ENCODE measurements at regions not wholly inside any gene's neighbourhood (a gene's known extent, or its start where the extent isn't known, plus 50 kb on each side); places are given as distances from the start of the nearest gene placed in this dataset.

DNA sequence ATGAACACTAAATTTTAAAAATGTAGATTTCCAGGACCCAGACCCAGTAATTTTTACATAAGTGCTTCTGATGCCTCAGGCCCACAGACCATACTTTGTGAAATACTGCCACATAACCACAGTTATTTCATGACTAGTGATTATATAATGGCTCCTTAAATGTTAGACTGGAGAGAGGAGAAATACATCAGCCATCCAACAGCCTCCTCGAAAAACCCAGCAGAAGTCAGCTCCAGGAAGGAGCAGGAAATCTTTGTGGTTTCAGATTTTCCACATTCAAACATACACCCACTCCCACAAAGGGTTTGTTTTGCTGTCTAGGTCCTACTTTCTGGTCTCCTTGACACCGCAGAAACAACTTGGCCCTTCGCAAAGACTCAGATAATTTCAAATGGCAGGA is 455.2 kb downstream of the DTWD2 start:
- H3K27me3 ChIP-seq (ENCODE audit: control insufficient read depth in 2 of 2, insufficient read depth in 1 of 2, low read length in 1 of 2): no peaks in the 10 kb centered on the region
- H3K36me3 ChIP-seq (ENCODE audit: control insufficient read depth in 2 of 2, insufficient read depth in 2 of 2, low read length in 1 of 2): no peaks in the 10 kb centered on the region
- no peak overlapping the region for H3K4me3 ChIP-seq (ENCODE audit: low read length in 2 of 2)
- 14% methylated on average over 3 of the region's 3 CpGs for WGBS
- H3K27ac ChIP-seq (ENCODE audit: low read depth in 1 of 2, low read length in 1 of 2): no peak overlapping the region
- no peak for DNase-seq (ENCODE audit: low read depth in 6 of 9, low spot score in 9 of 9)
- no peaks in the 10 kb centered on the region for H3K4me1 ChIP-seq (ENCODE audit: control insufficient read depth in 2 of 2, insufficient read depth in 2 of 2, low read length in 2 of 2)
- H3K9me3 ChIP-seq (ENCODE audit: control insufficient read depth in 2 of 2, insufficient read depth in 1 of 2, low read length in 1 of 2): no peaks in the 10 kb centered on the region

DNA sequence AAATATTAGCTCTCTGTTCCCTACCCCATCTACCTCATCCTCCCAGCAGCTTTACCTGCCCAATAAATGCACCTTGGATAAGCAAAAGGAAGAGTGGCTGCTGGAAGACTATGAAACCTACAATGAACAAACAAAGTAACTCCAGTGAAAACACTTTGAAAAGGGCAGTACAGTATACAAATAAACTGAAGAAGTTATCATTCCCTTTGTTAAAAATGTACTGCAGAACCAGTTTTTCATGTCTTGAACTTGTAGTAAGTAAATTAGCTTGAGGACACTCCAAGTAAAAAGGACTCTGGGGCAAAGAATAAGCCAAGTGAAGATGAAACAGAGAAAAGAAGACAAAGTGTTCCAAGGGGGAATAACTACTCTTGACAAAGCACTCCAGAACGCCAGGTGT is 457.1 kb downstream of the DTWD2 start:
- Histone ChIP-seq H3K4me1 (ENCODE audit: control insufficient read depth in 2 of 2, insufficient read depth in 2 of 2, low read length in 2 of 2) (no peaks in the 10 kb centered on the region), H3K4me3 (ENCODE audit: low read length in 2 of 2) (no peak overlapping the region)
- 87% methylated on average over 1 of the region's 1 CpG for WGBS

GRCh38 chr5:118529361-118530144 is 458.8 kb downstream of the DTWD2 start:
- Histone ChIP-seq H3K36me3 (ENCODE audit: control insufficient read depth in 2 of 2, insufficient read depth in 2 of 2, low read length in 1 of 2) (no peaks in the 10 kb centered on the region), H3K4me1 (ENCODE audit: control insufficient read depth in 2 of 2, insufficient read depth in 2 of 2, low read length in 2 of 2) (no peaks in the 10 kb centered on the region), H3K4me3 (ENCODE audit: low read length in 2 of 2) (no peak overlapping the region), H3K27me3 (ENCODE audit: control insufficient read depth in 2 of 2, insufficient read depth in 1 of 2, low read length in 1 of 2) (no peaks in the 10 kb centered on the region), H3K9me3 (ENCODE audit: control insufficient read depth in 2 of 2, insufficient read depth in 1 of 2, low read length in 1 of 2) (no peaks in the 10 kb centered on the region), H3K27ac (ENCODE audit: low read depth in 1 of 2, low read length in 1 of 2) (no peak overlapping the region)
- WGBS: 94% methylated on average over 7 of the region's 7 CpGs
- DNase-seq (ENCODE audit: low read depth in 6 of 9, low spot score in 9 of 9): no peak

More for the DNA sequence above, 457.1 kb downstream of the DTWD2 start:
- no peaks in the 10 kb centered on the region for H3K36me3 ChIP-seq (ENCODE audit: control insufficient read depth in 2 of 2, insufficient read depth in 2 of 2, low read length in 1 of 2)
- H3K9me3 ChIP-seq (ENCODE audit: control insufficient read depth in 2 of 2, insufficient read depth in 1 of 2, low read length in 1 of 2): no peaks in the 10 kb centered on the region
- H3K27me3 ChIP-seq (ENCODE audit: control insufficient read depth in 2 of 2, insufficient read depth in 1 of 2, low read length in 1 of 2): no peaks in the 10 kb centered on the region
- no peak overlapping the region for H3K27ac ChIP-seq (ENCODE audit: low read depth in 1 of 2, low read length in 1 of 2)
- no peak for DNase-seq (ENCODE audit: low read depth in 6 of 9, low spot score in 9 of 9)

- Histone ChIP-seq H3K27me3 (ENCODE audit: control insufficient read depth in 2 of 2, insufficient read depth in 1 of 2, low read length in 1 of 2) (no peaks in the 10 kb centered on the region), H3K27ac (ENCODE audit: low read depth in 1 of 2, low read length in 1 of 2) (no peak overlapping the region), H3K4me1 (ENCODE audit: control insufficient read depth in 2 of 2, insufficient read depth in 2 of 2, low read length in 2 of 2) (no peaks in the 10 kb centered on the region), H3K4me3 (ENCODE audit: low read length in 2 of 2) (no peak overlapping the region), H3K9me3 (ENCODE audit: control insufficient read depth in 2 of 2, insufficient read depth in 1 of 2, low read length in 1 of 2) (no peaks in the 10 kb centered on the region), H3K36me3 (ENCODE audit: control insufficient read depth in 2 of 2, insufficient read depth in 2 of 2, low read length in 1 of 2) (no peaks in the 10 kb centered on the region)
- DNase-seq (ENCODE audit: low read depth in 6 of 9, low spot score in 9 of 9): no peak
These were observed 465.7 kb downstream of the DTWD2 start for GRCh38 chr5:118522626-118523025.

- no peak overlapping the region for H3K27ac ChIP-seq (ENCODE audit: low read depth in 1 of 2, low read length in 1 of 2)
These were observed 467.5 kb downstream of the DTWD2 start for GRCh38 chr5:118520771-118521415.

GRCh38 chr5:118519466-118519865 is 468.9 kb downstream of the DTWD2 start:
- WGBS: 87% methylated on average over 1 of the region's 1 CpG
- Histone ChIP-seq H3K4me1 (ENCODE audit: control insufficient read depth in 2 of 2, insufficient read depth in 2 of 2, low read length in 2 of 2) (no peaks in the 10 kb centered on the region), H3K9me3 (ENCODE audit: control insufficient read depth in 2 of 2, insufficient read depth in 1 of 2, low read length in 1 of 2) (no peaks in the 10 kb centered on the region), H3K27me3 (ENCODE audit: control insufficient read depth in 2 of 2, insufficient read depth in 1 of 2, low read length in 1 of 2) (no peaks in the 10 kb centered on the region), H3K4me3 (ENCODE audit: low read length in 2 of 2) (no peak overlapping the region), H3K36me3 (ENCODE audit: control insufficient read depth in 2 of 2, insufficient read depth in 2 of 2, low read length in 1 of 2) (no peaks in the 10 kb centered on the region), H3K27ac (ENCODE audit: low read depth in 1 of 2, low read length in 1 of 2) (no peak overlapping the region)
- DNase-seq (ENCODE audit: low read depth in 6 of 9, low spot score in 9 of 9): no peak

More at GRCh38 chr5:118520771-118521415, 467.5 kb downstream of the DTWD2 start:
- Histone ChIP-seq H3K4me3 (ENCODE audit: low read length in 2 of 2) (no peak overlapping the region), H3K9me3 (ENCODE audit: control insufficient read depth in 2 of 2, insufficient read depth in 1 of 2, low read length in 1 of 2) (no peaks in the 10 kb centered on the region), H3K4me1 (ENCODE audit: control insufficient read depth in 2 of 2, insufficient read depth in 2 of 2, low read length in 2 of 2) (no peaks in the 10 kb centered on the region), H3K36me3 (ENCODE audit: control insufficient read depth in 2 of 2, insufficient read depth in 2 of 2, low read length in 1 of 2) (no peaks in the 10 kb centered on the region), H3K27me3 (ENCODE audit: control insufficient read depth in 2 of 2, insufficient read depth in 1 of 2, low read length in 1 of 2) (no peaks in the 10 kb centered on the region)
- 91% methylated on average over 3 of the region's 3 CpGs for WGBS
- no peak for DNase-seq (ENCODE audit: low read depth in 6 of 9, low spot score in 9 of 9)

DNA sequence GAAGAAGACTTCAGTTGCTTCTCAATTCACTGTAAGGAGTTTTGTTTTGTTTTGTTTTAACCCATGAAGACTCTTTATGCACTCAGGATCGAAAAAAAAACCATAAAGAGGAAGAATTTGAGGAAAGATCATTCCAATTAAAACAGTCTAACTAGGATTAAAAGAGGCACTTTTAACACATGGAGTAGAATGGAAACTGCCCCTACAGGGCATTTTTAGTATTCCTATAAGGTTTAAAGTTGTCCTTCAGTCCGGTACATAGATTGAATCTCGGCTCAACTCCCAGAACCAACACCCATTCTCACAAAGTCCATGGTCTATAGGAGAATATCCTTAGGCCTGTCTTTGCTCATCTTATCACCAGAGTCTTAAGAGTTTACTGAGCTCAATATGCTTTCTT is 469.6 kb downstream of the DTWD2 start:
- no peak overlapping the region for H3K27ac ChIP-seq (ENCODE audit: low read depth in 1 of 2, low read length in 1 of 2)
- H3K36me3 ChIP-seq (ENCODE audit: control insufficient read depth in 2 of 2, insufficient read depth in 2 of 2, low read length in 1 of 2): no peaks in the 10 kb centered on the region
- DNase-seq (ENCODE audit: low read depth in 6 of 9, low spot score in 9 of 9): no peak
- H3K4me1 ChIP-seq (ENCODE audit: control insufficient read depth in 2 of 2, insufficient read depth in 2 of 2, low read length in 2 of 2): no peaks in the 10 kb centered on the region
- H3K9me3 ChIP-seq (ENCODE audit: control insufficient read depth in 2 of 2, insufficient read depth in 1 of 2, low read length in 1 of 2): no peaks in the 10 kb centered on the region
- 93% methylated on average over 3 of the region's 3 CpGs for WGBS
- no peaks in the 10 kb centered on the region for H3K27me3 ChIP-seq (ENCODE audit: control insufficient read depth in 2 of 2, insufficient read depth in 1 of 2, low read length in 1 of 2)
- no peak overlapping the region for H3K4me3 ChIP-seq (ENCODE audit: low read length in 2 of 2)

DNA sequence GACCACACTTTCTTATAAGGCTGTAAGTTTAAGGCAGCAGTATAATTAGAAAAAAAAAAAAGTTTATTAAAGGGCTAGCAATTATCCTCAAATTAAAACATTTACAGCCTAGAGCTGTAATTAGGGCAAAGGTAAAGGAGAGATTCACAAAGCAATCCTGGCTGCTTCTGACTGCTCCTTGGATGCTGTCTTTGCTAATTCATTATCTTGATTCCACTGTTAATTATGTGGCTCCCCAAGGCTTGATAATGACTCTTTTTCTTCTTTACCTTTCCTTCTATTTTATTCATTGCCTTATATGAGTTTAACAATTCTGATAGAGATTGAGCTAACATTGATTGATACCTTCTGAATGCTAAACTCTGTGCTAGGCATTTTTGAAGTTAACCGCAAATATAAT is 476.5 kb downstream of the DTWD2 start:
- 100% methylated on average over 1 of the region's 1 CpG for WGBS
- Histone ChIP-seq H3K9me3 (ENCODE audit: control insufficient read depth in 2 of 2, insufficient read depth in 1 of 2, low read length in 1 of 2) (no peaks in the 10 kb centered on the region), H3K27ac (ENCODE audit: low read depth in 1 of 2, low read length in 1 of 2) (no peak overlapping the region), H3K36me3 (ENCODE audit: control insufficient read depth in 2 of 2, insufficient read depth in 2 of 2, low read length in 1 of 2) (no peaks in the 10 kb centered on the region), H3K4me3 (ENCODE audit: low read length in 2 of 2) (no peak overlapping the region), H3K27me3 (ENCODE audit: control insufficient read depth in 2 of 2, insufficient read depth in 1 of 2, low read length in 1 of 2) (no peaks in the 10 kb centered on the region), H3K4me1 (ENCODE audit: control insufficient read depth in 2 of 2, insufficient read depth in 2 of 2, low read length in 2 of 2) (no peaks in the 10 kb centered on the region)
- no peak for DNase-seq (ENCODE audit: low read depth in 6 of 9, low spot score in 9 of 9)

DNA sequence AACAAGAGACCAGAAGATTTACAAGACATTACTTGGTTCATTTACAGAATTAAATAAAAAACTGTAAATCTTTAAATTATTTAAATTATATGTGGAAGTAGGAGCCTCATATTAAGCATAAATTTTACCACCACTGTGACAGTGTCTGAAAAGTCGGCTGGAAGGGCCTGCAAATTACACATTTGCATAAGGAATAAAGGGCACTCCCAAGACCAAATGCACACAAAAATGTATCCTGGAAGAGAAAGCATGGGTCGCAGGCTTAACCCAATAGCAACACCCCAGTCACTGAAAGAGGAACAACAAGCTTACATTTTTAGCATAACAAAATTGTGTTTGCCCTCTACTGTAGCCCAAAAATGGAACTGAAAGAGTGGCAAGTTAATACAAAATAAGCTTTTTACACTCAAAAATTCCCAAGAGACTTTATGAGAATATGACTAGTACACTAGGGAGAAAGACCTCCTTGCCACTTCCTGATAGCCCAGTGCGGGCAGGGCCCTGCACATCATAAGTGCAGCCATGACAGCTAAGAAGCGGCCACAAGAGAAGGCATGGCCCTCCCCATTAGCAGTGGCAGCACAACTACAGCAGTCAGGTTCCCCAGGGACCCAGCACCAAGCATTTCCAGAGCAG is 482.0 kb downstream of the DTWD2 start:
- H3K27me3 ChIP-seq (ENCODE audit: control insufficient read depth in 2 of 2, insufficient read depth in 1 of 2, low read length in 1 of 2): no peaks in the 10 kb centered on the region
- H3K4me3 ChIP-seq (ENCODE audit: low read length in 2 of 2): no peak overlapping the region
- no peak for DNase-seq (ENCODE audit: low read depth in 6 of 9, low spot score in 9 of 9)
- no peaks in the 10 kb centered on the region for H3K36me3 ChIP-seq (ENCODE audit: control insufficient read depth in 2 of 2, insufficient read depth in 2 of 2, low read length in 1 of 2)
- no peaks in the 10 kb centered on the region for H3K4me1 ChIP-seq (ENCODE audit: control insufficient read depth in 2 of 2, insufficient read depth in 2 of 2, low read length in 2 of 2)
- H3K9me3 ChIP-seq (ENCODE audit: control insufficient read depth in 2 of 2, insufficient read depth in 1 of 2, low read length in 1 of 2): peaks cover 0 to 12% of the 10 kb centered on the region in 2 donors
- WGBS: 81% methylated on average over 4 of the region's 4 CpGs
- H3K27ac ChIP-seq (ENCODE audit: low read depth in 1 of 2, low read length in 1 of 2): no peak overlapping the region

Data from thymus (tissue), 11 donors.